WI38 (cell line): ENCODE measurements at regions not wholly inside any gene's neighbourhood (a gene's known extent, or its start where the extent isn't known, plus 50 kb on each side); places are given as distances from the start of the nearest gene placed in this dataset.

ENCODE experiments used
- H3K4me3 ChIP-seq: 2 replicates; pipeline ENCODE4 v1.5.1; 2011; ENCODE audit warnings: low read depth, mild to moderate bottlenecking, control low read depth, low read length
- TF ChIP-seq, protein P1 (sequence below): IDR thresholded peaks from 2 replicates; pipeline ENCODE4 v1.5.1; 2012; ENCODE audit warnings: low read depth, mild to moderate bottlenecking, control low read depth, low read length

DNA sequence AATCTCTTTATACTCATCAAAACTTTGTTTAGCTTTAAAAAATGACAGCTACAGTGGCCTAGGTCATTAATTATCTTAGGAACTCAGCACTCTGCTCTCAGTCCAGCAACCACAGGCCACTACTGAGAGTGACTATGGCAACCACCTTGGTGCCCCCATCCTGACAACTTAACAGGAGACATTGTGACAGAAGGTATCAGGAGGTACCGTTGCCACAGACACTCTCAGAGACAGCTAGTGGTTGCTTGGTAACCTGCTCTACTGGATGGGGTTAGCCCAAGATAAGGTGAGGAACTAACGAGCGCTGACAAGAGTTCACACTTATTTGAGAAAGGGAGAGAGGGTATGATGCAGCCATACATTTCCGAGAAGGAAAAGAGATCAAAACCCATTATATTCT is 76.1 kb upstream of the TFAP2D start:
- no peak overlapping the region for H3K4me3 ChIP-seq
- TF ChIP-seq, protein P1, sequence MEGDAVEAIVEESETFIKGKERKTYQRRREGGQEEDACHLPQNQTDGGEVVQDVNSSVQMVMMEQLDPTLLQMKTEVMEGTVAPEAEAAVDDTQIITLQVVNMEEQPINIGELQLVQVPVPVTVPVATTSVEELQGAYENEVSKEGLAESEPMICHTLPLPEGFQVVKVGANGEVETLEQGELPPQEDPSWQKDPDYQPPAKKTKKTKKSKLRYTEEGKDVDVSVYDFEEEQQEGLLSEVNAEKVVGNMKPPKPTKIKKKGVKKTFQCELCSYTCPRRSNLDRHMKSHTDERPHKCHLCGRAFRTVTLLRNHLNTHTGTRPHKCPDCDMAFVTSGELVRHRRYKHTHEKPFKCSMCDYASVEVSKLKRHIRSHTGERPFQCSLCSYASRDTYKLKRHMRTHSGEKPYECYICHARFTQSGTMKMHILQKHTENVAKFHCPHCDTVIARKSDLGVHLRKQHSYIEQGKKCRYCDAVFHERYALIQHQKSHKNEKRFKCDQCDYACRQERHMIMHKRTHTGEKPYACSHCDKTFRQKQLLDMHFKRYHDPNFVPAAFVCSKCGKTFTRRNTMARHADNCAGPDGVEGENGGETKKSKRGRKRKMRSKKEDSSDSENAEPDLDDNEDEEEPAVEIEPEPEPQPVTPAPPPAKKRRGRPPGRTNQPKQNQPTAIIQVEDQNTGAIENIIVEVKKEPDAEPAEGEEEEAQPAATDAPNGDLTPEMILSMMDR = no peak

DNA sequence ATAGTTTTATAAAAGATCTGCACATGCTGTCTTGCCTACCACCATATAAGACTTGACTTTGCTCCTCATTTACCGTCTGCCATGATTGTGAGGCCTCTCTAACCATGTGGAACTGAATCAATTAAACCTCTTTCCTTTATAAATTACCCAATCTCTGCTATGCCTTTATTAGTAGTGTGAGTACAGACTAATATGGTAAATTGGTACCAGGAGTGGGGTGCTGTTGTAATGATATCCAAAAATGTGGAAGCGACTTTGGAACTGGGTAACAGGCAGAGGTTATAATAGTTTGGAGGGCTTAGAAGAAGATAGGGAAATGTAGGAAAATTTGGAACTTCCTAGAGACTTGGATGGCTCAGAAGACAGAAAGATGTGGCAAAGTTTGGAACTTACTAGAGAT is 64.2 kb upstream of the TFAP2D start:
- no peak overlapping the region for H3K4me3 ChIP-seq
- TF ChIP-seq, protein P1 = no peak

DNA sequence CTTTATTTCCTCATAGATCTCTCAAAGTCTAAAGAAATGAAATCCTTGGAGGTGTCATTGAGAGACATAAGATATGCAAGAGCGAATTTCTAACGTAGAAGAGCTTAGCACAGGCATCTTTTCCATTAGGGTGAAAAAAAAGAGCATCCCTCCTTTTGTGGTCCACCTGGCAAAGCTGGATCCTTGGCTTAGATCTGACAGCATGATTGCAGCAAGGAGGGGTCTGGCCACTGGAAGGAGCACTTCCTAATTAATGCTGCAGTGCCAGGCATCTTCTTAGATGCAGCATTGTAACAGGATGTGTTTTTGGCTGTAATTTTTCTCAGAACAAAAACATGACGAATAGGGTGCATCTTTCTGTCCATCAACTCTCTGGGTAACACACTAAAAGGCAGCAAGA is 60.1 kb upstream of the TFAP2D start:
- no peak overlapping the region for H3K4me3 ChIP-seq
- TF ChIP-seq, protein P1 = no peak

DNA sequence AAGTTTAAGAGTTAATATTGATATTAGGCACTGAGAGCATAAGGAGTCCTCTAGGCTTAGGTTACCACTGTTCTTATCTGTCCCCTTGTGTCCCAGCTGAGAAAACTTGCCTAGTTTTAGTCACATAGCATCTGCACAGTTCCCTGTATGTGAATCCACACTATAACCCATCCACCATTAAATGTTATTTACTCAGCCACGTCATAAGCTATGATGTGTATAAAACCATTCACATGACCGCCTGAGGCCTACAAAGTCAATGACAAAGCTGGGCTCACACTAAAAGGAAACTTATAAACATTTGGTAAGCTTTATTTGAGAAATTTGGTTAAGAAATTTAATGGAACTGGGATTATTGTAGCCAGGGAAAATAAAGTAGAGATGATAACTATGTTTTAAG is 59.2 kb upstream of the TFAP2D start:
- H3K4me3 ChIP-seq = no peak overlapping the region
- TF ChIP-seq, protein P1 = no peak

DNA sequence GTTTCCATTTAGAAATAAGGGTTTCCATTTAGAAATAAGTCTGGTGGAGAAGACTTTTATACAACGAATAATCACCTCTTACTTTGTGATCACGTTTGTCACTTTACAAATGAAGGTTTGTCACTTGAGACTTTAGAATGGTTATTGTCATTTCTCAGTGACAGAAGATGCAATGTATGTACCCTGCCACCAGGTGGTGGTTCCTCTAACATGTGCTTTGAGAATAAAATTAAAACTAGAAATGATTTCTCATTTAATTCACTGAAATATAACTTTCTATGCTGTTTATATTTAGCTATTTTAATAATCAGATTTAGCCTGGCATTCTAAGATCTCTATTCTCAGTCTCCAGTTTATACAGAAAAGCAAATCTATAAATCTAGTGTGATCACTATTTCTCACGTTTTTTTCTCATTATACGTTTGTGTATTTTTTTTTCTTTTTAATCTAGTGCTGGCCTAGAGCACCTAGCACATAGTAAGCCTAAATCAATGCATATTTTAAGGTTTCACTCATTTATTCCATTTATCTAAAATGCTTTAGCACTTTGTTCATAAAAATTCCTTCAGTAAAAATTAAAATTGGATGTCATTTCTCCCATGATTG is 57.4 kb upstream of the TFAP2D start:
- TF ChIP-seq, protein P1 = no peak
- H3K4me3 ChIP-seq = no peak overlapping the region

DNA sequence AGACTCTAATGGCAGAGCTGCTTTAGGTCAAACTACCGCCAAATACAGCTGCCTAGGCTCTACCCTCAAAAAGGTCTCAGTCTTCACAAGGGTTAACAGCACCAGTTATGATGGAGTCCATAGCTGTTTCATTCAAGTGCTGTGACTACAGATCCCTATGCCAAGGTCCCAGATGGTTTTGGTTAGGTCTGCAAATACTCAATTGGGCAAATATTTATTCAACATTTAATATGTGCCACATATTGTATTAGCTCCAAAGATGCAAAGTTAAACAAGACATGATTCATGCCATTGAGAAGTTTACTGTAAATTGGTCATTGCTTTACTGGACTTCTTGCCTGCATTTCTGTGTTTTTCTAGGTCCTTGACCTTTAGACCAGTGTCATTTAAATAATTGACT is 55.8 kb upstream of the TFAP2D start:
- TF ChIP-seq, protein P1 = no peak
- no peak overlapping the region for H3K4me3 ChIP-seq

DNA sequence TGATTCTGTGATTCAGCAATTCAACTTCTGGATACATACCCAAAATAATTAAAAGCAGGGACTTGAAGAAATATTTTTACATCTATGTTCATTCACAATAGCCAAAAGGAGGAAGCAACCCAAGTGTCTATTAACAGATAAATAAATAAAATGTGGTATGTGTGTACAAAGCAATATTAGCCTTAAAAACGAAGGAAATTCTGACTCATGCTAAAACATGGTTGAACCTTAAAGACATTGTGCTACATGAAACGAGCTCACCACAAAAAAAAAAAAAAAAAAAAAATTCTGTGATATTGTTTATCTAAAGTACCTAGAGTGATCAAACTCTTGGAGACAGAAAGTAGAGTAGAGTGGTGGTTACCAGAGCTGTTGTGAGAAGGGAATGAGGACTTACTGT is 54.8 kb upstream of the TFAP2D start:
- TF ChIP-seq, protein P1 = no peak
- no peak overlapping the region for H3K4me3 ChIP-seq
